ENCODE measurements at regions not wholly inside any gene's neighbourhood (a gene's known extent, or its start where the extent isn't known, plus 50 kb on each side); places are given as distances from the start of the nearest gene placed in this dataset.
"Not testable (repeated sequence)": the region's sequence is repeated elsewhere in the genome, so short reads cannot be mapped to it uniquely, and the experiment has no call there.

DNA sequence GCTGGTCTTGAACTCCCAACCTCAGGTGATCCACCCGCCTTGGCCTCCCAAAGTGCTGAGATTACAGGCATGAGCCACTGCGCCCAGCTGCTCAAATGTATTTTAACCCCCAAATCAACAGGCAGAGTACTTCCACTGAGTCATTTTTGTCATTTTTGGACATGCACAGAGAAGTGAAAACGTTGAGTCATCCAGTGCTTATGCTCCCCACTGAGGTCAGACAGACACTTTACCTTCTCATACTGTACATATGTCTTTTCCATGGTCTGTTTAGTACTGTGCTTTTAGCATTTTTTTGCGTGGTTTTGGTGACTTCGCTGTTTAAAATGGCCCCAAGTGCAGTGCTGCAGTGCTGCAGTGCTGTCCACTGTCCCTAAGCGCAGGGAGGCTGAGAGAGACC, 99.1 kb downstream of the TBC1D26 start:
- TF ChIP-seq, protein P1, sequence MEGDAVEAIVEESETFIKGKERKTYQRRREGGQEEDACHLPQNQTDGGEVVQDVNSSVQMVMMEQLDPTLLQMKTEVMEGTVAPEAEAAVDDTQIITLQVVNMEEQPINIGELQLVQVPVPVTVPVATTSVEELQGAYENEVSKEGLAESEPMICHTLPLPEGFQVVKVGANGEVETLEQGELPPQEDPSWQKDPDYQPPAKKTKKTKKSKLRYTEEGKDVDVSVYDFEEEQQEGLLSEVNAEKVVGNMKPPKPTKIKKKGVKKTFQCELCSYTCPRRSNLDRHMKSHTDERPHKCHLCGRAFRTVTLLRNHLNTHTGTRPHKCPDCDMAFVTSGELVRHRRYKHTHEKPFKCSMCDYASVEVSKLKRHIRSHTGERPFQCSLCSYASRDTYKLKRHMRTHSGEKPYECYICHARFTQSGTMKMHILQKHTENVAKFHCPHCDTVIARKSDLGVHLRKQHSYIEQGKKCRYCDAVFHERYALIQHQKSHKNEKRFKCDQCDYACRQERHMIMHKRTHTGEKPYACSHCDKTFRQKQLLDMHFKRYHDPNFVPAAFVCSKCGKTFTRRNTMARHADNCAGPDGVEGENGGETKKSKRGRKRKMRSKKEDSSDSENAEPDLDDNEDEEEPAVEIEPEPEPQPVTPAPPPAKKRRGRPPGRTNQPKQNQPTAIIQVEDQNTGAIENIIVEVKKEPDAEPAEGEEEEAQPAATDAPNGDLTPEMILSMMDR (conservative IDR thresholded peaks at IDR 0.05; ENCODE audit: low read depth, low read length) = not testable (repeated sequence)
- not testable (repeated sequence) for TF ChIP-seq EZH2 (IDR thresholded peaks at IDR 0.05; ENCODE audit: borderline replicate concordance, low read depth, low read length, poor library complexity, severe bottlenecking)
